Ectodermal cell (in vitro differentiated cells): ENCODE measurements at regions not wholly inside any gene's neighbourhood (a gene's known extent, or its start where the extent isn't known, plus 50 kb on each side); places are given as distances from the start of the nearest gene placed in this dataset.

Experiments
- H3K27ac ChIP-seq: 2 replicates; pipeline ENCODE4 v1.7.0; 2013; ENCODE audit warnings: mild to moderate bottlenecking, low read depth, low read length; ENCODE audit not compliant: insufficient read depth, poor library complexity, severe bottlenecking
- H3K27me3 ChIP-seq: 2 replicates; pipeline ENCODE4 v1.7.0; 2013; ENCODE audit warnings: mild to moderate bottlenecking, low read length; ENCODE audit not compliant: insufficient read depth, control insufficient read depth, poor library complexity, severe bottlenecking
- H3K36me3 ChIP-seq: one replicate; pipeline ENCODE4 v1.7.0; 2013; ENCODE audit warnings: low read length; ENCODE audit not compliant: control insufficient read depth, insufficient read depth
- H3K4me1 ChIP-seq: one replicate; pipeline ENCODE4 v1.7.0; 2013; ENCODE audit warnings: low read length; ENCODE audit not compliant: control insufficient read depth, insufficient read depth
- H3K4me3 ChIP-seq: 2 replicates; pipeline ENCODE4 v1.7.0; 2013; ENCODE audit warnings: low read depth, low read length, control low read depth; ENCODE audit not compliant: insufficient read depth
- H3K9me3 ChIP-seq: 2 replicates; pipeline ENCODE4 v1.7.0; 2013; ENCODE audit warnings: mild to moderate bottlenecking, low read length, moderate library complexity; ENCODE audit not compliant: control insufficient read depth
- WGBS, 2 experiments: methylation state at CpG; one replicate each; pipeline ENCODE4 v1.1.7; 2013; ENCODE audit warnings: missing lambda C conversion rate in 2 of 2; 5-methylcytosine and 5-hydroxymethylcytosine counted together

DNA sequence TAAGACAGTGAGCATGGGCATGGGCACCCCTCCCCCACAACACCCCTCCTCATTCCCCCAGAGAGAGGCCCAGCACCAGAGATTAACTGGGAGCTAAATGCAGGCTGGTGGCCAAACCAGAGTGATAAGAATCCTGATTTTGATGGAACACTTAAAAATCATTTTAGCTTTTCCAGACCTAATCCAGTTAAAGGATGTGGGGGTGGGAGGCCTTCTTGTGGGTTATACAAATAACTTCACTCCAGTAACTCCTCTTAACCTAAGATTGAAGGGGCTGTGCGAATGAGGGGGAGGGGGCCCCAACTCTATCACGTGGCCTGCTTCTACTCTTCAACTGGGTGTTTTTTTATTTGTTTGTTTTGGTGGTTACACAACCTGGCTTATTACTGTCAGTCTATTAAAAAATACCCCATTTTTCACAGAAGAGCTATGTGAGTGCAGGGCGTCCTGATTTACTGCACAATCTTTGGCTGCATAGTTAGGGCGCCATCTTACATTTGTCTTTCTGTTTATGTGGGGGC is 398.1 kb upstream of the LYPLAL1 start:
- Histone ChIP-seq H3K36me3 (no peaks in the 10 kb centered on the region), H3K9me3 (no peaks in the 10 kb centered on the region), H3K4me3 (no peak overlapping the region), H3K27me3 (no peaks in the 10 kb centered on the region), H3K27ac (no peak overlapping the region), H3K4me1 (peaks cover 6% of the 10 kb centered on the region)
- 97% methylated on average over 2 to 3 of the region's 4 CpGs for WGBS, 2 experiments

DNA sequence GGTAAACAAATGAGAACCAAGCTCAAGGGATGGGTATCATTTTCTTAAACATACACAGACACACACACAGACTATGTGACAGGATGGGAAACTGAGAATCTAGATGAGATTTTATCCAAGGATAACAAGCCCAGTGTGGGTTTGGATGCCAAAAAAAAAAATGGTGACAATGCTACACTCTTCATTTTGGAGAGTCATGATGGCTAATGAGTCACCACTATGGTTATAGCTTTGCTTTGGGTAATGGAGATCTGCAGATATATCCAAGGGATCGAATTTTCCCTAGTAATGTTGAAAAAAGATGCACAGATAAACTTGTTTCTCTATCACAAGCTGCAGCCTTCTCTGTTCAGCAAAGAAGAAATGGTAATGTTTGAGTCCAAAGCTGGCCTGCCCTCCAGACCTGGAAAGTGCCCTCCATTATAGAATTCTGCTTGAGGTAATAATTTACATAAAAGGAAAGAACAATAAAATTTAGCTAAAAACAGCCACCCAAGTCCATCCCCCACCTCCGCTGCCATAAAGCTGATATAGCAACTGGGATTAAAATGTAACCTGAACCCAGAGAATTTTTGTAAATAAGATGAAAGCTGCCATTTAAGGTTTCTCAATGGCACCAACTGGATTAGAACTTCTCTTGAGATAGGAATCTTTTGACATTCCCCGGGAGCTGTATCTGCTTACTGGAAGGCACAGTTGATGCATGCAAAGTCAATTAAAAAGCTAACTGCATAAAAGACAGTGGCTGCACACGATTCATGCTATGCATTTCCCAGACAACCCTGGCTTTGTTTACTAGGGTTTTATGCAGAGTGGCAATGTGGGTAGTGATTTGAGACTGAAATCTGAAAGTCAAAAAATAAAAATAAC is 395.2 kb upstream of the LYPLAL1 start:
- Histone ChIP-seq H3K4me3 (no peak overlapping the region), H3K36me3 (no peaks in the 10 kb centered on the region), H3K9me3 (no peaks in the 10 kb centered on the region), H3K27ac (no peak overlapping the region), H3K27me3 (no peaks in the 10 kb centered on the region), H3K4me1 (peaks cover 6% of the 10 kb centered on the region)
- WGBS, 2 experiments: 89 to 95% methylated on average over 4 of the region's 4 CpGs

DNA sequence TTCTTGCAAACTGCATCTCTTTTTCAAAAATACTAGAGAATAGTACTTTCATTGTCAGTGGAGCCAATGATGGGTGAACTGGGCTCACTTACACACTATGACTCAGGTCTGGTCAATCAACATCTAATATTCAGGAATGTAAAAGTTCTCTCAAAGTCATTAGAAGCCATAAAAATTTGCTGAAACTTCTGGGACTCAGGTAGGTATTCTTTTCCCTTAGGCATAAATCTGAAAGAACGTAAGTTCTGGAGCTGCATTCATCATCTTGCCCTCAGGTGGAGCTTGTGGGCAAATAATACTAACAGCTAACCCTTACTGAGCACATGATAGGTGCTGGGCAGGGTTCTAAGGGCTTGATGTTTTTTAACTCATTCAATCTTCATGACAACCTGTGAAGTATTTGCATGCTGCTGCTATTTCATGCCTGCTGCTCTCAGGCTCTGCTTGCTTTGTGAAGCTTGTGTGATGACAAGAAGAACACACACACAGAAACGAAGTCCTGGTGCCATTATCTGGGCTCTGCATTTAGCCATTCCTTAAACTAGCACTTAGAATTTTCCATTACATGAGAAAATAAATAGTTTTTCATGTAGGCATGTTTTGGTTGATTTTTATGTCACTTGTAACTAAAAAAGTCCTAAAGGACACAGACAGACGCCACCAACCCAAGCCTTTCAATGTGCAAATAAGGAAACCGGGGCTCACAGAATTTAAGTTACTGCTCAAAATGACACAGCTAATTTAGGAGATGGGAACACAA is 394.2 kb upstream of the LYPLAL1 start:
- Histone ChIP-seq H3K27ac (no peak overlapping the region), H3K36me3 (no peaks in the 10 kb centered on the region), H3K4me1 (peaks cover 6% of the 10 kb centered on the region), H3K27me3 (no peaks in the 10 kb centered on the region), H3K9me3 (no peaks in the 10 kb centered on the region), H3K4me3 (no peak overlapping the region)
- 76 to 88% methylated on average over 4 of the region's 4 CpGs for WGBS, 2 experiments

DNA sequence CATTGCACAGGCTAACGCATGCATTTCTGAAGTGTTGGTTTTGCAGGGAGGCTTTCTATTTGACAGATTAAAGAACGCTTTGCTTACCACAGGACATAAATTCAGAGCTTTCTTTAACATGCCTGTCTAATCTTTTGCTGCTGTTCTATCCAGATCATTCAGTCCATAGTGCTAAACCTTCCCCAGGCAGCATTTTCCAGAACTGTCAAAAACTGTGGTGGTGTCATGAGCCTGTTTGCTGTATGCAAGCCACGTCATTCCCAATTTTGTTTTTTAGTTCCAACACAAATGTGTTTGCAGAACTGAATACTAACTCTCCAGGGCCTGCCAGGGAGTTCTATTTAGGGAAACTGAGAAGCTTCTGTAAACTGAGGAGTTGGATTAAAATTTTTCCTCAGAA is 390.5 kb upstream of the LYPLAL1 start:
- Histone ChIP-seq H3K27ac (no peak overlapping the region), H3K27me3 (no peaks in the 10 kb centered on the region), H3K4me3 (no peak overlapping the region), H3K9me3 (no peaks in the 10 kb centered on the region), H3K4me1 (no peaks in the 10 kb centered on the region), H3K36me3 (no peaks in the 10 kb centered on the region)
- WGBS, 2 experiments: 93 to 99% methylated on average over 3 of the region's 3 CpGs

DNA sequence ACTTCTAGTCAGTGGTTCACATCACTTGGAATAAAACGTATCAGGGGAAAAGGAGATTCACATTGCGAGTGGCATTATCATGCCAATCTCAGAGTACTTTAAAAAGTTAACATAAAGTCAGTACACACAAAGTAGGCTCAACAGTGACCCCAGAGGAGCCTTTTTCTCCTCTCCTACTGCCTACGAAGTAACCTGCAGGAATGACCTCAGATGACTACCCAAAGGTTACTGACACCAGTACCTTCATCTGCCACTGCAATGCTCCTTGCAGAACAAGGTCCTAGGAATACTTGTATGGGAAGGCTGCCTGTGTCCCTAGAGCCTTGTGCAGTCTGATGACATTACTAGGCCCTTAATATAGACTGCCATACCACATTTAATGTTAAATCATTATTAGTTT is 389.8 kb upstream of the LYPLAL1 start:
- Histone ChIP-seq H3K36me3 (no peaks in the 10 kb centered on the region), H3K27ac (no peak overlapping the region), H3K9me3 (no peaks in the 10 kb centered on the region), H3K27me3 (no peaks in the 10 kb centered on the region), H3K4me1 (no peaks in the 10 kb centered on the region), H3K4me3 (no peak overlapping the region)
- 73 to 77% methylated on average over 3 of the region's 3 CpGs for WGBS, 2 experiments

DNA sequence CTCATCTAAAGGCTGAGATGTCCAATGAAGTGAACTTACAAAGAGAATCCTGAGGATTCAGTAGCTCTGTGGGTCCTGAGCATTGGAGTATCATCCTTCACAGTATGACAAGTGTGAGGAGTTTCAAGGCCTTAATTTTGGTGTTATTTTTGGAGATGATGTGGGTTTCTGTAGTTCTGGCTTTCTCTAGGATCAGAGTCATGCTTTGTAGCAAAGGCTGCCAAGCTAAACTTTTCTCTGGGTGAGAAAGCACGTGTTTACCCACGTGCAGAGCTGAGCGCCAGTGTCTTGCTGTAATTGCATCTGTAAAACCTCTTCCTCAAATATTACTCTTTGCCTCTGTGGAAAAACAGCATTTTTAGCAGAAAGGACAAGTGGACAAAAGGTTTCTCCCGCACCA is 387.8 kb upstream of the LYPLAL1 start:
- H3K4me1 ChIP-seq: no peaks in the 10 kb centered on the region
- no peaks in the 10 kb centered on the region for H3K27me3 ChIP-seq
- no peaks in the 10 kb centered on the region for H3K9me3 ChIP-seq
- H3K36me3 ChIP-seq: no peaks in the 10 kb centered on the region
- WGBS, 2 experiments: 90 to 91% methylated on average over 4 of the region's 4 CpGs
- H3K27ac ChIP-seq: no peak overlapping the region
- H3K4me3 ChIP-seq: no peak overlapping the region

DNA sequence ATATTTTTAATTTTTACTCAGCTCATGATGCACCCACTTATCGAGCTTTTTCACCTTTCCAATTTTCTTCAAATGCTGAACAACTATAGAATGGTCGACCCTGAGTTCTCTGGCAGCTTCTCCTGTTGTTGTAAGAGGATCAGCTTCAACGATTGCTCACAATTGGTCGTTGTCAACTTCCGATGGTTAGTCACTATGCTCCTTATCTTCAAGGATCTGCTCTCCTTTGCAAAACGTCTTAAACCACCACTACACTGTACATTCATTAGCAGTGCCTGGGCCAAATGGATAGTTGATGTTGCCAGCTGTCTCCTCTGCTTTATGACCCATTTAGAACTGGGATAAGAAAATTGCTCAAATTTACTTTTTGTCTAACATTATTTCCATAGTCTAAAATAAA is 385.9 kb upstream of the LYPLAL1 start:
- WGBS, 2 experiments: 91 to 92% methylated on average over 6 of the region's 6 CpGs
- no peaks in the 10 kb centered on the region for H3K9me3 ChIP-seq
- no peaks in the 10 kb centered on the region for H3K36me3 ChIP-seq
- no peak overlapping the region for H3K27ac ChIP-seq
- no peaks in the 10 kb centered on the region for H3K27me3 ChIP-seq
- no peak overlapping the region for H3K4me3 ChIP-seq
- no peaks in the 10 kb centered on the region for H3K4me1 ChIP-seq

DNA sequence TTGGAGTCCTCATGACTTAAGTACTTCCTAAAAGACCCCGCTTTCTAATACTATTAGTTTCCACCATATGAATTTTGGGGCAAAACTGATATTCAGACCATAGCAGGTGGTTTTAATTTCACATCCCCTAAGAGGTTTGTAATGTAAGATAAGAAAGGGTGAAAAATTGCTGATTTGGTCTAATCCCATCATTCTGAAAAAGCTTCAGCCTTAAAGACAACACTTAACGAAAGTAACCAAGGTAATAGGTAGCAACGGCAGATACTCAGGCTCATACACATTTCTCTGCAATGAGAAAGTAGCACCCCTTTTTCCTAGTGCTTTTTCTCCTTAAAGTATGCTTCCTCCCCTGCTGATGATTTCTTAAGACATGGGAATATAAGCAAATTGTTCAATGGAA is 376.9 kb upstream of the LYPLAL1 start:
- Histone ChIP-seq H3K9me3 (no peaks in the 10 kb centered on the region), H3K4me3 (no peak overlapping the region), H3K27me3 (no peaks in the 10 kb centered on the region), H3K27ac (no peak overlapping the region), H3K4me1 (no peaks in the 10 kb centered on the region), H3K36me3 (no peaks in the 10 kb centered on the region)
- WGBS, 2 experiments: 89 to 90% methylated on average over 3 of the region's 3 CpGs

DNA sequence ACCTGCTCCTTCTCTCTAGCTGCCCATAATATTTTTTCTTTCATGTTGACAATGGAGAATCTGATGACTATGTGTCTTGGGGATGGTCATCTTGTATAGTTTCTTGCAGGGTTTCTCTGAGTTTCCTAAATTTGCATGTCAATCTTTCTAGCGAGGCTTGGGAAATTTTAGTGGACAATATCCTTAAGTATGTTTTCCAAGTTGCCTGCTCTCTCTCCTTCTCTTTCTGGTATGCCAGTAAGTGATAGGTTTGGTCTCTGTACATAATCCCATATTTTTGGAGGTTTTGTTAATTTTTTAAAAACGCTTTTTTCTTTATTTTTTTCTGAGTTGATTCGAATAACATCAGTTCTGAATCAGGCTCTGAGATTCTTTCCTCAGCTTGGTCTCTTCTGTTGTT is 370.9 kb upstream of the LYPLAL1 start:
- 84 to 88% methylated on average over 3 of the region's 3 CpGs for WGBS, 2 experiments
- no peak overlapping the region for H3K27ac ChIP-seq
- H3K27me3 ChIP-seq: no peaks in the 10 kb centered on the region
- no peak overlapping the region for H3K4me3 ChIP-seq
- H3K36me3 ChIP-seq: no peaks in the 10 kb centered on the region
- H3K9me3 ChIP-seq: no peaks in the 10 kb centered on the region
- H3K4me1 ChIP-seq: no peaks in the 10 kb centered on the region

DNA sequence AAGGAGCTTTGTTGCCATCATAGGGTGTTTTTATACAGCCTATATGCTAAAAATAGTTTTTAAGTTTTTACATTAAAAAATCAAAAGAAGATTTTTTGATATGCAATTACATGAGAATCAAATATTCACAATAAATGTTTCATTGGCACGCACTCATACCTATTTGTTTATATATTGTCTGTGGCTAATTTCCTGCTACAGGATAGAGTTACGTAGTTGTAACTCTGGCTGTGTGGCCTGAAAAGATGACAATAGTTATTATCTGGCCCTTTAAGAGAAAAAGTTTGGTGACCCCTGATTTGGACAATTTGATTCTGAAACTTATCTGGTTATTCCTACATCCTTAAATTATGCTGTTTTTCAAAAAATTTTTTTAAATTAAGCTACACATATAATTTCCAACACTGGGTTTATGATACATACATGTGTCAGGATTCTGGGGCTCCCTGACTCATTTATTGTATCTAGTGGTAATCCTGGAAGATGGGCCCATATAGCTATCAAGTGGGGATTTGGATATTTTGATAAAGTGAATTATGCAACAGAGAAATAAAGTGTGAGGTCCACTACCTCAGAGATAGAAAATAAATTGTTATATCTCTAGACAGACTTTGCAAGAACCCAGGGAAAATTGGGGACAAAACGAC is 370.2 kb upstream of the LYPLAL1 start:
- Histone ChIP-seq H3K4me1 (no peaks in the 10 kb centered on the region), H3K27ac (no peak overlapping the region), H3K27me3 (no peaks in the 10 kb centered on the region), H3K9me3 (no peaks in the 10 kb centered on the region), H3K4me3 (no peak overlapping the region), H3K36me3 (no peaks in the 10 kb centered on the region)
- 92 to 100% methylated on average over 2 to 3 of the region's 3 CpGs for WGBS, 2 experiments
